GM12801 (cell line): ENCODE measurements at regions not wholly inside any gene's neighbourhood (a gene's known extent, or its start where the extent isn't known, plus 50 kb on each side); places are given as distances from the start of the nearest gene placed in this dataset.

ENCODE experiments used
- TF ChIP-seq, protein P1 (sequence below): IDR thresholded peaks from one replicate; pipeline ENCODE4 v1.5.1; 2011; ENCODE audit warnings: control low read depth; ENCODE audit not compliant: insufficient read length; ENCODE audit errors: extremely low read depth

GRCh38 chr9:75531588-75531987 is 358.9 kb upstream of the PCSK5 start:
- TF ChIP-seq, protein P1, sequence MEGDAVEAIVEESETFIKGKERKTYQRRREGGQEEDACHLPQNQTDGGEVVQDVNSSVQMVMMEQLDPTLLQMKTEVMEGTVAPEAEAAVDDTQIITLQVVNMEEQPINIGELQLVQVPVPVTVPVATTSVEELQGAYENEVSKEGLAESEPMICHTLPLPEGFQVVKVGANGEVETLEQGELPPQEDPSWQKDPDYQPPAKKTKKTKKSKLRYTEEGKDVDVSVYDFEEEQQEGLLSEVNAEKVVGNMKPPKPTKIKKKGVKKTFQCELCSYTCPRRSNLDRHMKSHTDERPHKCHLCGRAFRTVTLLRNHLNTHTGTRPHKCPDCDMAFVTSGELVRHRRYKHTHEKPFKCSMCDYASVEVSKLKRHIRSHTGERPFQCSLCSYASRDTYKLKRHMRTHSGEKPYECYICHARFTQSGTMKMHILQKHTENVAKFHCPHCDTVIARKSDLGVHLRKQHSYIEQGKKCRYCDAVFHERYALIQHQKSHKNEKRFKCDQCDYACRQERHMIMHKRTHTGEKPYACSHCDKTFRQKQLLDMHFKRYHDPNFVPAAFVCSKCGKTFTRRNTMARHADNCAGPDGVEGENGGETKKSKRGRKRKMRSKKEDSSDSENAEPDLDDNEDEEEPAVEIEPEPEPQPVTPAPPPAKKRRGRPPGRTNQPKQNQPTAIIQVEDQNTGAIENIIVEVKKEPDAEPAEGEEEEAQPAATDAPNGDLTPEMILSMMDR: no peak

GRCh38 chr9:75532233-75533050 is 358.0 kb upstream of the PCSK5 start:
- TF ChIP-seq, protein P1: no peak

DNA sequence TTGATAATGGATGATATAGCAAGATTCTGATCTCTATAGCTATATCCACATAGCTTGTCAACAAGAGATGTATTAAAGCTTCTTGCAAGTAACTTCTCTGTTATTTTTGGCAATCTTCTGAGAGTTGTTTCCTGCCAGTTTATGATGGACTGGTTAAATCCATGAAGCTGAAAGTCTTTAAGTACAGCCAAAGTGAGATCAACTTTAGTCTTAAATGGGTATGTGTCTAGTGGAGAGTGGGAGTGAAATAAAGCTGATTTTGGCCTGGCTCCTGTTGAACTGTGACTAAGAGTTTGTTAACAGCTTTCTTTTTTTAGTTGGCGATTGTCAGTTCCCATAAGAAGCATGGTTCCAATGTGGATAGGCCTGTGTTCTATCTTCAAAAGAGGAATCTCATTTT is 350.9 kb upstream of the PCSK5 start:
- TF ChIP-seq, protein P1: no peak

GRCh38 chr9:75540185-75540584 is 350.3 kb upstream of the PCSK5 start:
- TF ChIP-seq, protein P1: no peak

DNA sequence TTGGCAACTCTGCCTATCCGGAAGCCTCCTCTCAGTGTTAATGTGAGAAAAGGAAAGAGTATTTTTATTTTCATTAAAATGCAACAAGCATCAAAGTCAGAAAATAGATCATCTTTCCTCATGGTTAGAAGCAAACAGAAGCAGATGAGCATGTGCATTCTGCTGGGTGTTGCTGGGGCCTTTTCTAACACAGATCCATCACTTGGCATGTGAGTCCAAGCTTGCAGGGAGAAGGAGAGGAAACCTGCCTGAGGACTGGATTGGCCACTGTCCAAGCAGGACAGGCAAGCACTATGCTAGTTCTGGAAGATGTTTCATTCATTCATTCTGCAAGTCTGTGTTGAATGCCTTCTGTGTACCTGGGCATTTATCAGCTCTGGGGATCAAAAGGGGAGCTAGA is 348.7 kb upstream of the PCSK5 start:
- TF ChIP-seq, protein P1: no peak

- TF ChIP-seq, protein P1: no peak
Measured at GRCh38 chr9:75544815-75545214, 345.7 kb upstream of the PCSK5 start.

DNA sequence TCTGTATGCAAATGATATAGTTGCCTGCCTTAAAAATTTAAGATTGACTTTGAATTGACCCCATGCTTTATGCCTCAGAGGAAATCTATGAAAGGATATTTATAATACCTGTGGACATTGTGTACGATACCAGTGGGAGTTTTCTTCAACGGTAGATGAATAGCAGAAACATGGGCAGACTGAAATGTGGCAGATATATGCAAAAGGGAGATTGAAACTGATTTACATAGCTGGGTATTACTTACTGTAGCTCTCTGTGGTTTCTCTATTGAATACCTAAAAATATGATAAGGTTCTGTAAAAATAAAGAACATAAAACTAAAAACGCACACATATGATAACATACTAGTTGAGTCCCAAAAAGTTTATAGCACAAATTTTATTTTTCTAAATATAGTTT is 345.2 kb upstream of the PCSK5 start:
- TF ChIP-seq, protein P1: no peak
